H9 (cell line): ENCODE measurements at regions not wholly inside any gene's neighbourhood (a gene's known extent, or its start where the extent isn't known, plus 50 kb on each side); places are given as distances from the start of the nearest gene placed in this dataset.

Experiments used
- DNase-seq: peaks from one replicate; pipeline ENCODE4 v3.0.0-alpha.2; 2017
- H2AFZ ChIP-seq: one replicate; pipeline ENCODE4 v1.6.1; 2013; ENCODE audit warnings: mild to moderate bottlenecking, low read length, control low read depth, moderate library complexity
- H2AK5ac ChIP-seq: 2 replicates; pipeline ENCODE4 v1.6.1; 2013; ENCODE audit warnings: low read length, control low read depth, mixed read lengths; ENCODE audit not compliant: insufficient read length
- H2BK120ac ChIP-seq: one replicate; pipeline ENCODE4 v1.6.1; 2013; ENCODE audit warnings: low read depth, mild to moderate bottlenecking, low read length, control low read depth, inconsistent platforms; ENCODE audit not compliant: poor library complexity, severe bottlenecking
- H2BK12ac ChIP-seq: 2 replicates; pipeline ENCODE4 v1.6.1; 2013; ENCODE audit warnings: low read length, control low read depth, mixed read lengths, low read depth; ENCODE audit not compliant: insufficient read length
- H2BK15ac ChIP-seq: 2 replicates; pipeline ENCODE4 v1.6.1; 2013; ENCODE audit warnings: low read depth, low read length, control low read depth
- H2BK20ac ChIP-seq: one replicate; pipeline ENCODE4 v1.6.1; 2013; ENCODE audit warnings: low read depth, mild to moderate bottlenecking, low read length, control low read depth, inconsistent platforms; ENCODE audit not compliant: poor library complexity, severe bottlenecking
- H2BK5ac ChIP-seq: 2 replicates; pipeline ENCODE4 v1.6.1; 2013; ENCODE audit warnings: low read length, control low read depth, mixed read lengths; ENCODE audit not compliant: insufficient read length
- H3K14ac ChIP-seq: 2 replicates; pipeline ENCODE4 v1.6.1; 2013; ENCODE audit warnings: low read length, control low read depth; ENCODE audit not compliant: insufficient read depth
- H3K18ac ChIP-seq: 2 replicates; pipeline ENCODE4 v1.6.1; 2013; ENCODE audit warnings: low read depth, mild to moderate bottlenecking, mixed read lengths, low read length, control low read depth; ENCODE audit not compliant: insufficient read length
- H3K23ac ChIP-seq: 2 replicates; pipeline ENCODE4 v1.6.1; 2013; ENCODE audit warnings: low read length, control low read depth, mixed read lengths, low read depth; ENCODE audit not compliant: insufficient read length
- H3K23me2 ChIP-seq: 2 replicates; pipeline ENCODE4 v1.6.1; 2013; ENCODE audit warnings: low read depth, mild to moderate bottlenecking, mixed read lengths, low read length, control low read depth; ENCODE audit not compliant: insufficient read length, poor library complexity, severe bottlenecking
- H3K27ac ChIP-seq: 2 replicates; pipeline ENCODE4 v1.5.1; 2013; ENCODE audit warnings: low read length, control low read depth, mixed read lengths, low read depth; ENCODE audit not compliant: insufficient read length
- H3K27me3 ChIP-seq: 2 replicates; pipeline ENCODE4 v1.6.1; 2013; ENCODE audit warnings: low read length, control low read depth, inconsistent platforms; ENCODE audit not compliant: insufficient read depth
- H3K4ac ChIP-seq: 2 replicates; pipeline ENCODE4 v1.6.1; 2013; ENCODE audit warnings: low read depth, mild to moderate bottlenecking, control low read depth, inconsistent platforms, low read length, moderate library complexity
- H3K4me1 ChIP-seq: 2 replicates; pipeline ENCODE4 v1.6.1; 2013; ENCODE audit warnings: low read length, control low read depth, inconsistent platforms; ENCODE audit not compliant: insufficient read depth
- H3K4me2 ChIP-seq: 2 replicates; pipeline ENCODE4 v1.6.1; 2013; ENCODE audit warnings: low read length, control low read depth, mixed read lengths; ENCODE audit not compliant: insufficient read length, insufficient read depth
- H3K56ac ChIP-seq: 2 replicates; pipeline ENCODE4 v1.6.1; 2013; ENCODE audit warnings: low read depth, mild to moderate bottlenecking, mixed read lengths, low read length, control low read depth; ENCODE audit not compliant: insufficient read length
- H3K79me1 ChIP-seq: 2 replicates; pipeline ENCODE4 v1.6.1; 2013; ENCODE audit warnings: low read depth, mild to moderate bottlenecking, moderate library complexity, low read length, control low read depth, inconsistent platforms; ENCODE audit not compliant: insufficient read depth, poor library complexity, severe bottlenecking
- H3K79me2 ChIP-seq: 2 replicates; pipeline ENCODE4 v1.6.1; 2013; ENCODE audit warnings: low read length, control low read depth, inconsistent platforms; ENCODE audit not compliant: insufficient read depth
- H3K9ac ChIP-seq: 2 replicates; pipeline ENCODE4 v1.6.1; 2013; ENCODE audit warnings: low read length, control low read depth, mixed read lengths; ENCODE audit not compliant: insufficient read length; ENCODE audit errors: extremely low read depth
- H3K9me3 ChIP-seq: one replicate; pipeline ENCODE4 v1.6.1; 2013; ENCODE audit warnings: low read depth, low read length, inconsistent platforms; ENCODE audit not compliant: control insufficient read depth
- H3T11ph ChIP-seq: one replicate; pipeline ENCODE4 v1.6.1; 2013; ENCODE audit warnings: mild to moderate bottlenecking, low read length, control low read depth, inconsistent platforms
- H4K20me1 ChIP-seq: one replicate; pipeline ENCODE4 v1.6.1; 2013; ENCODE audit not compliant: control insufficient read depth, insufficient read length, insufficient read depth
- H4K5ac ChIP-seq: 2 replicates; pipeline ENCODE4 v1.6.1; 2013; ENCODE audit warnings: low read depth, mild to moderate bottlenecking, mixed read lengths, low read length, control low read depth; ENCODE audit not compliant: insufficient read length
- H4K8ac ChIP-seq: replicated peaks from 2 replicates; pipeline ENCODE4 v1.6.1; 2013; ENCODE audit warnings: low read length, control low read depth, mixed read lengths, low read depth; ENCODE audit not compliant: insufficient read length
- H4K91ac ChIP-seq: 2 replicates; pipeline ENCODE4 v1.6.1; 2013; ENCODE audit warnings: low read depth, mild to moderate bottlenecking, moderate library complexity, mixed read lengths, low read length, control low read depth; ENCODE audit not compliant: insufficient read length
- H3K27ac Mint-ChIP-seq, 3 experiments: 2 replicates in 2 of 3; 3 replicates in 1 of 3; pipeline ENCODE4 v1.8.0; 2020 to 2021; ENCODE audit warnings: mixed read lengths in 3 of 3, mild to moderate bottlenecking in 1 of 3, moderate library complexity in 1 of 3
- H3K27me3 Mint-ChIP-seq: 2 replicates; pipeline ENCODE4 v1.8.0; 2021; ENCODE audit warnings: low read depth, mild to moderate bottlenecking, moderate library complexity, mixed read lengths
- H3K36me3 Mint-ChIP-seq, 3 experiments: 2 replicates in 2 of 3; 3 replicates in 1 of 3; pipeline ENCODE4 v1.8.0; 2020 to 2021; ENCODE audit warnings: low read depth in 3 of 3, mixed read lengths in 3 of 3; ENCODE audit not compliant: insufficient read depth in 1 of 3
- H3K4me1 Mint-ChIP-seq, 2 experiments: 2 replicates each; pipeline ENCODE4 v1.8.0; 2020; ENCODE audit warnings: mixed read lengths in 2 of 2
- H3K4me3 Mint-ChIP-seq, 2 experiments: 2 replicates in 1 of 2; 3 replicates in 1 of 2; pipeline ENCODE4 v1.8.0; 2020 to 2021; ENCODE audit warnings: mild to moderate bottlenecking in 2 of 2, mixed read lengths in 2 of 2, moderate library complexity in 1 of 2
- H3K9me3 Mint-ChIP-seq, 2 experiments: 2 replicates in 1 of 2; 3 replicates in 1 of 2; pipeline ENCODE4 v1.8.0; 2020; ENCODE audit warnings: mild to moderate bottlenecking in 2 of 2, mixed read lengths in 2 of 2, moderate library complexity in 1 of 2
- WGBS: extraction: QIAGEN DNeasy Blood & Tissue Kit; methylation state at CpG from one replicate; pipeline ENCODE4 v1.1.7; 2013; ENCODE audit warnings: missing lambda C conversion rate, low lambda C conversion rate, mixed read lengths; ENCODE audit not compliant: insufficient read length; ENCODE audit errors: extremely low coverage; 5-methylcytosine and 5-hydroxymethylcytosine counted together
- TF ChIP-seq, protein P1 (sequence below): fragments of 200-600 bp; sonication (generic); conservative IDR thresholded peaks from 3 replicates; pipeline ENCODE4 v1.8.0; 2021; ENCODE audit warnings: antibody characterized with exemption, mild to moderate bottlenecking

DNA sequence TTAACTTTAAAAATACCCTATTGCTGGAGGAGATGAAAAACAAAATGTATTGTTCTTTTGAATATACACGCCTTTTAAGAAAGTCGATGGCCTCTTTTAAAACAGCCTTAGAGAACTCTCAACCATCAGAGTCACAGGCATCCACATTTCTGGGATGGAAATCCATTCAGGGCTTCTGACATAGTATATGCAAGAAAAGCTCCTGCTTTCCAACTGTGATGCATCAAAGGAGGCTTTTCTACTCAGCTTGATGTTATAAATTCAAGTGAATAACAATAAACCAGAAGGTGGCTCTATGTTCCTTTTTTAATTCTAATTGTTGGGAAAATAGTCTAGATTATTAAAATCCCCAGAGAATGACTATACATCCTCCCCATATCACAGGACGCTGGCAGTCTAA lies 398.8 kb upstream of the CXADR start:
- Mint-ChIP-seq H3K4me1 (peaks cover 47 to 54% of the 10 kb centered on the region in 2 experiments), H3K27me3 (no peaks in the 10 kb centered on the region; the same call in 1 of the 2 replicates), H3K9me3 (peaks cover 5 to 15% of the 10 kb centered on the region in 2 experiments), H3K27ac (peak overlapping the region in 1 of 3 experiments; percentile 21; a peak in 2 of 7 replicates), H3K36me3 (peaks cover 0 to 30% (median 6%) of the 10 kb centered on the region in 3 experiments; a peak in 5 of 7 replicates), H3K4me3 (no peak overlapping the region)
- H3K27ac ChIP-seq, result no peak overlapping the region
- no peak overlapping the region for H3K4ac ChIP-seq
- H2BK5ac ChIP-seq, result no peak overlapping the region
- DNase-seq, result no peak
- no peak overlapping the region for H2BK12ac ChIP-seq
- H2BK120ac ChIP-seq, result no peak overlapping the region
- no peak overlapping the region for H4K8ac ChIP-seq
- H3K23ac ChIP-seq, result no peak overlapping the region
- no peak overlapping the region for H2AFZ ChIP-seq
- no peaks in the 10 kb centered on the region for H3K27me3 ChIP-seq
- H3T11ph ChIP-seq, result no peak overlapping the region
- H4K91ac ChIP-seq, result no peak overlapping the region
- H3K9me3 ChIP-seq, result no peaks in the 10 kb centered on the region
- no peak overlapping the region for H2BK15ac ChIP-seq
- H3K18ac ChIP-seq, result no peak overlapping the region
- H2AK5ac ChIP-seq, result no peak overlapping the region
- H3K23me2 ChIP-seq, result no peaks in the 10 kb centered on the region
- no peak overlapping the region for H4K5ac ChIP-seq
- WGBS, result no CpG with 5 or more reads among the region's 3 CpGs
- no peaks in the 10 kb centered on the region for H4K20me1 ChIP-seq
- no peaks in the 10 kb centered on the region for H3K79me2 ChIP-seq
- H3K4me2 ChIP-seq, result no peak overlapping the region
- no peak overlapping the region for H3K14ac ChIP-seq
- no peak overlapping the region for H3K9ac ChIP-seq
- H3K4me1 ChIP-seq, result peaks cover 4% of the 10 kb centered on the region; the same call in 1 of the 2 replicates
- TF ChIP-seq, protein P1, sequence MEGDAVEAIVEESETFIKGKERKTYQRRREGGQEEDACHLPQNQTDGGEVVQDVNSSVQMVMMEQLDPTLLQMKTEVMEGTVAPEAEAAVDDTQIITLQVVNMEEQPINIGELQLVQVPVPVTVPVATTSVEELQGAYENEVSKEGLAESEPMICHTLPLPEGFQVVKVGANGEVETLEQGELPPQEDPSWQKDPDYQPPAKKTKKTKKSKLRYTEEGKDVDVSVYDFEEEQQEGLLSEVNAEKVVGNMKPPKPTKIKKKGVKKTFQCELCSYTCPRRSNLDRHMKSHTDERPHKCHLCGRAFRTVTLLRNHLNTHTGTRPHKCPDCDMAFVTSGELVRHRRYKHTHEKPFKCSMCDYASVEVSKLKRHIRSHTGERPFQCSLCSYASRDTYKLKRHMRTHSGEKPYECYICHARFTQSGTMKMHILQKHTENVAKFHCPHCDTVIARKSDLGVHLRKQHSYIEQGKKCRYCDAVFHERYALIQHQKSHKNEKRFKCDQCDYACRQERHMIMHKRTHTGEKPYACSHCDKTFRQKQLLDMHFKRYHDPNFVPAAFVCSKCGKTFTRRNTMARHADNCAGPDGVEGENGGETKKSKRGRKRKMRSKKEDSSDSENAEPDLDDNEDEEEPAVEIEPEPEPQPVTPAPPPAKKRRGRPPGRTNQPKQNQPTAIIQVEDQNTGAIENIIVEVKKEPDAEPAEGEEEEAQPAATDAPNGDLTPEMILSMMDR, result no peak
- no peak overlapping the region for H3K56ac ChIP-seq
- H2BK20ac ChIP-seq, result no peak overlapping the region
- no peaks in the 10 kb centered on the region for H3K79me1 ChIP-seq
